Liver (tissue), 8 donors: ENCODE measurements at regions not wholly inside any gene's neighbourhood (a gene's known extent, or its start where the extent isn't known, plus 50 kb on each side); places are given as distances from the start of the nearest gene placed in this dataset.
A peak's percentile ranks its signal among the peaks of the same experiment; 100 is the strongest.

Source experiments
- DNase-seq: peaks from one replicate; pipeline ENCODE4 v3.0.0-alpha.2; 2017; ENCODE audit warnings: low spot score
- H3K27ac ChIP-seq, 2 donors: one replicate each; pipeline ENCODE4 v1.7.0; 2013; ENCODE audit warnings: inconsistent platforms in 2 of 2, low read length in 2 of 2, control low read depth in 1 of 2, low read depth in 1 of 2, mild to moderate bottlenecking in 1 of 2
- H3K27me3 ChIP-seq, 4 donors: one replicate each; pipeline versions ENCODE4 v1.6.1 to v1.7.0; 2013; ENCODE audit warnings: low read length in 3 of 4, inconsistent platforms in 1 of 4, mild to moderate bottlenecking in 1 of 4, moderate library complexity in 1 of 4; ENCODE audit not compliant: control insufficient read depth in 4 of 4, insufficient read depth in 4 of 4
- H3K36me3 ChIP-seq, 4 donors: one replicate each; pipeline versions ENCODE4 v1.6.1 to v1.7.0; 2013; ENCODE audit warnings: low read length in 3 of 4, mild to moderate bottlenecking in 3 of 4, low read depth in 1 of 4, moderate library complexity in 1 of 4; ENCODE audit not compliant: control insufficient read depth in 4 of 4, insufficient read depth in 3 of 4
- H3K4me1 ChIP-seq, 4 donors: one replicate each; pipeline versions ENCODE4 v1.6.1 to v1.7.0; 2013; ENCODE audit warnings: low read length in 3 of 4, mild to moderate bottlenecking in 3 of 4, moderate library complexity in 1 of 4; ENCODE audit not compliant: control insufficient read depth in 4 of 4, insufficient read depth in 4 of 4
- H3K4me3 ChIP-seq, 3 donors: one replicate each; pipeline versions ENCODE4 v1.6.1 to v1.7.0; 2013; ENCODE audit warnings: low read length in 3 of 3, control low read depth in 1 of 3, low read depth in 1 of 3, mild to moderate bottlenecking in 1 of 3
- H3K9ac ChIP-seq, 2 donors: one replicate each; pipeline ENCODE4 v1.7.0; 2013; ENCODE audit warnings: low read length in 2 of 2, mild to moderate bottlenecking in 2 of 2, moderate library complexity in 2 of 2, control low read depth in 1 of 2, low read depth in 1 of 2
- H3K9me3 ChIP-seq, 4 donors: one replicate each; pipeline versions ENCODE4 v1.6.1 to v1.7.0; 2013; ENCODE audit warnings: low read length in 3 of 4; ENCODE audit not compliant: control insufficient read depth in 4 of 4
- EGR1 ChIP-seq, 2 donors: IDR thresholded peaks; 2 replicates each; pipeline ENCODE4 v1.6.1; 2016 to 2018; ENCODE audit warnings: antibody characterized with exemption in 2 of 2, low read depth in 2 of 2
- FOXA1 ChIP-seq: IDR thresholded peaks from 2 replicates; pipeline ENCODE4 v1.6.1; 2016; ENCODE audit warnings: antibody characterized with exemption
- FOXA2 ChIP-seq: IDR thresholded peaks from 2 replicates; pipeline ENCODE4 v1.6.1; 2016; ENCODE audit warnings: antibody characterized with exemption
- GABPA ChIP-seq, 2 donors: IDR thresholded peaks in 1 of 2; conservative IDR thresholded peaks in 1 of 2; 2 replicates each; pipeline ENCODE4 v1.6.1; 2016; ENCODE audit warnings: antibody characterized with exemption in 2 of 2, mild to moderate bottlenecking in 1 of 2, moderate library complexity in 1 of 2
- HNF4A ChIP-seq, 2 donors: conservative IDR thresholded peaks; 2 replicates each; pipeline ENCODE4 v1.6.1; 2016; ENCODE audit warnings: antibody characterized with exemption in 2 of 2, mild to moderate bottlenecking in 2 of 2
- HNF4G ChIP-seq: IDR thresholded peaks from 2 replicates; pipeline ENCODE4 v1.6.1; 2016; ENCODE audit warnings: antibody characterized with exemption
- NR2F2 ChIP-seq: IDR thresholded peaks from 2 replicates; pipeline ENCODE4 v1.6.1; 2016; ENCODE audit warnings: antibody characterized with exemption
- RAD21 ChIP-seq, 2 donors: IDR thresholded peaks; 2 replicates each; pipeline ENCODE4 v1.6.1; 2016; ENCODE audit warnings: antibody characterized with exemption in 2 of 2, mild to moderate bottlenecking in 2 of 2
- RXRA ChIP-seq, 2 donors: IDR thresholded peaks; 2 replicates each; pipeline ENCODE4 v1.6.1; 2017 to 2018; ENCODE audit warnings: antibody characterized with exemption in 2 of 2, mild to moderate bottlenecking in 1 of 2
- SP1 ChIP-seq: IDR thresholded peaks from 2 replicates; pipeline ENCODE4 v1.6.1; 2018; ENCODE audit warnings: antibody characterized with exemption, mild to moderate bottlenecking
- TAF1 ChIP-seq: conservative IDR thresholded peaks from 2 replicates; pipeline ENCODE4 v1.6.1; 2016; ENCODE audit warnings: antibody characterized with exemption, mild to moderate bottlenecking
- YY1 ChIP-seq: IDR thresholded peaks from 2 replicates; pipeline ENCODE4 v1.6.1; 2016; ENCODE audit warnings: antibody characterized with exemption, mild to moderate bottlenecking
- WGBS: extraction: QIAGEN DNeasy Blood & Tissue Kit; methylation state at CpG from one replicate; pipeline ENCODE4 v1.1.7; 2013; 5-methylcytosine and 5-hydroxymethylcytosine counted together
- TF ChIP-seq, protein P1 (sequence below): fragments of 150-350 bp; IDR thresholded peaks from 2 replicates; pipeline ENCODE4 v1.5.1; 2017; ENCODE audit warnings: improper control_type of control experiment, low read depth, low read length; ENCODE audit not compliant: missing input control
- TF ChIP-seq, protein P2 (sequence below): IDR thresholded peaks from 2 replicates; pipeline ENCODE4 v1.6.1; 2016; ENCODE audit warnings: antibody characterized with exemption
- TF ChIP-seq, protein P3 (sequence below): IDR thresholded peaks from 2 replicates; pipeline ENCODE4 v1.6.1; 2016; ENCODE audit warnings: antibody characterized with exemption, mild to moderate bottlenecking
- TF ChIP-seq, protein P4 (sequence below): IDR thresholded peaks from 2 replicates; pipeline ENCODE4 v1.6.1; 2016; ENCODE audit warnings: antibody characterized with exemption
- TF ChIP-seq, protein P5 (sequence below): IDR thresholded peaks from 2 replicates; pipeline ENCODE4 v1.6.1; 2016; ENCODE audit warnings: antibody characterized with exemption
- donor health status: healthy.
- donor health status: healthy.
- donor health status: healthy.
- donor health status: healthy.
- donor health status: healthy.

DNA sequence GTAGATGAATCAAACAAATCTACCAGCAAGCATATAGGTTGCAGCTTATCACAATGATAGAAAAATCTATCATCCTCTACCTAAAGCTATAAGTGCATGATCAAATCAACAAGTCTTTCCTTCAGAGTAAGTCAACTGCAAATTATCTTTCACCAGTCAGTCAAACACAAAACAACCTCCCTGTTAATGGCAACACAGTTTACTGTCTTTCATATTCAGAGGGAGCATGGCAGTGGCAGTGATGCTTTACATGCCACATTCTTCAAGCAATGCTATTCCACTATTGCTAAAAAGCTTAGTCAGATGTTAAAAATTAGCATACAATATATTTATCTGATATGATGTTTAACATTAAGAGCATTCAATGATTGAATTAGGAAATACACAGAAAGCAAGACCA, 245.1 kb upstream of the KLHL4 start (continued):
- TF ChIP-seq, protein P1, sequence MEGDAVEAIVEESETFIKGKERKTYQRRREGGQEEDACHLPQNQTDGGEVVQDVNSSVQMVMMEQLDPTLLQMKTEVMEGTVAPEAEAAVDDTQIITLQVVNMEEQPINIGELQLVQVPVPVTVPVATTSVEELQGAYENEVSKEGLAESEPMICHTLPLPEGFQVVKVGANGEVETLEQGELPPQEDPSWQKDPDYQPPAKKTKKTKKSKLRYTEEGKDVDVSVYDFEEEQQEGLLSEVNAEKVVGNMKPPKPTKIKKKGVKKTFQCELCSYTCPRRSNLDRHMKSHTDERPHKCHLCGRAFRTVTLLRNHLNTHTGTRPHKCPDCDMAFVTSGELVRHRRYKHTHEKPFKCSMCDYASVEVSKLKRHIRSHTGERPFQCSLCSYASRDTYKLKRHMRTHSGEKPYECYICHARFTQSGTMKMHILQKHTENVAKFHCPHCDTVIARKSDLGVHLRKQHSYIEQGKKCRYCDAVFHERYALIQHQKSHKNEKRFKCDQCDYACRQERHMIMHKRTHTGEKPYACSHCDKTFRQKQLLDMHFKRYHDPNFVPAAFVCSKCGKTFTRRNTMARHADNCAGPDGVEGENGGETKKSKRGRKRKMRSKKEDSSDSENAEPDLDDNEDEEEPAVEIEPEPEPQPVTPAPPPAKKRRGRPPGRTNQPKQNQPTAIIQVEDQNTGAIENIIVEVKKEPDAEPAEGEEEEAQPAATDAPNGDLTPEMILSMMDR: no peak
- TF ChIP-seq HNF4G (no peak), HNF4A (conservative IDR thresholded peaks at IDR 0.05) (no peak), SP1 (no peak), TAF1 (no peak)

DNA sequence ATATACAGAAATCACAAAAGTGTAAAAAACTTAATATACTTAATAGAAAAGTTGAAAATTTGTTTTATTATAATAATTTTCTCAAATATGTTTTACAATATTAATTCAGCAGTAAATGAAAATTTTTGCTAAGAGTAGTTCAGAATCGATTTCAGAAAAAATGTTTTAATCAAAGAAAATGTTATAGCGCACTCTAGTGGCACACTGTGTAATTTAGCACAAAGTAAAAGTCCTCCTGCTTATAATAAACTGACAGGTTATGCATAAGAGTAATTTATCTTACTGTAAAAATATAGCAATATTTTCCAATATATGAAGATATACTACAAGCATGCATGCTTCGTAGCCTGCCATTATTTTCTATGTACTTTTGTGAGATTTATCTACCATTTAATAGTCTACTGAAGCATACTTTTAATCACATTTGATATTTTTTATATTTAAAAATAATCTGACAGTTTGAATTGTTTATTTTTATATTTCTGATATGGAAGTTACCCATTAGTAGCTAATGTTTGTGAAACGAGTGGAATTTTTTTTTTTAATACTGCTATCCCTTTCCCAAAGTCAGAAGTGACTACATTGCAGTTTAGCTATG, 217.9 kb upstream of the KLHL4 start:
- H3K4me1 ChIP-seq: no peaks in the 10 kb centered on the region
- H3K36me3 ChIP-seq: no peaks in the 10 kb centered on the region
- TF ChIP-seq HNF4G (no peak), RAD21 (IDR thresholded peaks at IDR 0.05) (peak; percentile 31 to 68), FOXA1 (no peak), YY1 (no peak), FOXA2 (no peak)
- TF ChIP-seq, protein P1: peak; percentile 48
- DNase-seq: no peak
- H3K9me3 ChIP-seq: no peaks in the 10 kb centered on the region
- 3% methylated on average over 4 of the region's 4 CpGs for WGBS
- no peaks in the 10 kb centered on the region for H3K27me3 ChIP-seq
- H3K9ac ChIP-seq: no peak overlapping the region
- H3K4me3 ChIP-seq: no peak overlapping the region
- H3K27ac ChIP-seq: no peak overlapping the region

DNA sequence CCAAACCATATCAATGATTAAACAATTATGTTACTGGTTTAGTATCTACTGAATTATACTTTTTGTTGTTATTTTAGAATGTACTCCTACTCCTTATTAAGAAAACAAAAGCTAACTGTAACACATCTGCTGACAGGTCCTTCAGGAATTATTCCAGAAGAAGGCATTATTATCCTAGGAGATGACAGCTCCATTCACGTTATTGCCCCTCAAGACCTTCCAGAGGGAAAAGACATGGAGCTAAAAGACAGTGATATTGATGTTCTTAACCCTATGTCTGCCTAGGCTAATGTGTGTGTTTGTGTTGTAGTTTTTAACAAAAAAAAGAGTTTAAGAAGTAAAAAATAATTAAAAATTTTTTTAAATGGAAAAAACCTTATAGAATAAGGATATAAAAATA, 206.8 kb upstream of the KLHL4 start:
- no peak for DNase-seq
- 61% methylated on average over 1 of the region's 1 CpG for WGBS
- Histone ChIP-seq H3K27ac (no peak overlapping the region), H3K9ac (no peak overlapping the region), H3K9me3 (no peaks in the 10 kb centered on the region), H3K4me3 (no peak overlapping the region), H3K27me3 (peaks cover 0 to 2% (median 0%) of the 10 kb centered on the region in 4 donors), H3K36me3 (no peaks in the 10 kb centered on the region), H3K4me1 (no peaks in the 10 kb centered on the region)
- TF ChIP-seq FOXA1 (no peak), RAD21 (IDR thresholded peaks at IDR 0.05) (no peak), RXRA (IDR thresholded peaks at IDR 0.05) (no peak), HNF4G (no peak), HNF4A (conservative IDR thresholded peaks at IDR 0.05) (no peak), SP1 (no peak), EGR1 (IDR thresholded peaks at IDR 0.05; ENCODE audit: low read depth in 2 of 2) (no peak), TAF1 (no peak), NR2F2 (no peak), YY1 (no peak), GABPA (IDR thresholded peaks at IDR 0.05 in 1 of 2, conservative IDR thresholded peaks at IDR 0.05 in 1 of 2) (no peak)
- TF ChIP-seq, protein P2, sequence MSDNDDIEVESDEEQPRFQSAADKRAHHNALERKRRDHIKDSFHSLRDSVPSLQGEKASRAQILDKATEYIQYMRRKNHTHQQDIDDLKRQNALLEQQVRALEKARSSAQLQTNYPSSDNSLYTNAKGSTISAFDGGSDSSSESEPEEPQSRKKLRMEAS: no peak
- TF ChIP-seq, protein P1: no peak
- TF ChIP-seq, protein P3, sequence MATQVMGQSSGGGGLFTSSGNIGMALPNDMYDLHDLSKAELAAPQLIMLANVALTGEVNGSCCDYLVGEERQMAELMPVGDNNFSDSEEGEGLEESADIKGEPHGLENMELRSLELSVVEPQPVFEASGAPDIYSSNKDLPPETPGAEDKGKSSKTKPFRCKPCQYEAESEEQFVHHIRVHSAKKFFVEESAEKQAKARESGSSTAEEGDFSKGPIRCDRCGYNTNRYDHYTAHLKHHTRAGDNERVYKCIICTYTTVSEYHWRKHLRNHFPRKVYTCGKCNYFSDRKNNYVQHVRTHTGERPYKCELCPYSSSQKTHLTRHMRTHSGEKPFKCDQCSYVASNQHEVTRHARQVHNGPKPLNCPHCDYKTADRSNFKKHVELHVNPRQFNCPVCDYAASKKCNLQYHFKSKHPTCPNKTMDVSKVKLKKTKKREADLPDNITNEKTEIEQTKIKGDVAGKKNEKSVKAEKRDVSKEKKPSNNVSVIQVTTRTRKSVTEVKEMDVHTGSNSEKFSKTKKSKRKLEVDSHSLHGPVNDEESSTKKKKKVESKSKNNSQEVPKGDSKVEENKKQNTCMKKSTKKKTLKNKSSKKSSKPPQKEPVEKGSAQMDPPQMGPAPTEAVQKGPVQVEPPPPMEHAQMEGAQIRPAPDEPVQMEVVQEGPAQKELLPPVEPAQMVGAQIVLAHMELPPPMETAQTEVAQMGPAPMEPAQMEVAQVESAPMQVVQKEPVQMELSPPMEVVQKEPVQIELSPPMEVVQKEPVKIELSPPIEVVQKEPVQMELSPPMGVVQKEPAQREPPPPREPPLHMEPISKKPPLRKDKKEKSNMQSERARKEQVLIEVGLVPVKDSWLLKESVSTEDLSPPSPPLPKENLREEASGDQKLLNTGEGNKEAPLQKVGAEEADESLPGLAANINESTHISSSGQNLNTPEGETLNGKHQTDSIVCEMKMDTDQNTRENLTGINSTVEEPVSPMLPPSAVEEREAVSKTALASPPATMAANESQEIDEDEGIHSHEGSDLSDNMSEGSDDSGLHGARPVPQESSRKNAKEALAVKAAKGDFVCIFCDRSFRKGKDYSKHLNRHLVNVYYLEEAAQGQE: no peak
- TF ChIP-seq, protein P4, sequence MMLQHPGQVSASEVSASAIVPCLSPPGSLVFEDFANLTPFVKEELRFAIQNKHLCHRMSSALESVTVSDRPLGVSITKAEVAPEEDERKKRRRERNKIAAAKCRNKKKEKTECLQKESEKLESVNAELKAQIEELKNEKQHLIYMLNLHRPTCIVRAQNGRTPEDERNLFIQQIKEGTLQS: no peak
- TF ChIP-seq, protein P5, sequence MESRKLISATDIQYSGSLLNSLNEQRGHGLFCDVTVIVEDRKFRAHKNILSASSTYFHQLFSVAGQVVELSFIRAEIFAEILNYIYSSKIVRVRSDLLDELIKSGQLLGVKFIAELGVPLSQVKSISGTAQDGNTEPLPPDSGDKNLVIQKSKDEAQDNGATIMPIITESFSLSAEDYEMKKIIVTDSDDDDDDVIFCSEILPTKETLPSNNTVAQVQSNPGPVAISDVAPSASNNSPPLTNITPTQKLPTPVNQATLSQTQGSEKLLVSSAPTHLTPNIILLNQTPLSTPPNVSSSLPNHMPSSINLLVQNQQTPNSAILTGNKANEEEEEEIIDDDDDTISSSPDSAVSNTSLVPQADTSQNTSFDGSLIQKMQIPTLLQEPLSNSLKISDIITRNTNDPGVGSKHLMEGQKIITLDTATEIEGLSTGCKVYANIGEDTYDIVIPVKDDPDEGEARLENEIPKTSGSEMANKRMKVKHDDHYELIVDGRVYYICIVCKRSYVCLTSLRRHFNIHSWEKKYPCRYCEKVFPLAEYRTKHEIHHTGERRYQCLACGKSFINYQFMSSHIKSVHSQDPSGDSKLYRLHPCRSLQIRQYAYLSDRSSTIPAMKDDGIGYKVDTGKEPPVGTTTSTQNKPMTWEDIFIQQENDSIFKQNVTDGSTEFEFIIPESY: no peak
